Neutrophil (primary cell): ENCODE measurements at regions not wholly inside any gene's neighbourhood (a gene's known extent, or its start where the extent isn't known, plus 50 kb on each side); places are given as distances from the start of the nearest gene placed in this dataset.

Source experiments
- H3K27ac ChIP-seq: fragments of 200-600 bp; sonication (generic); 2 replicates; pipeline ENCODE4 v1.5.1; 2016; ENCODE audit warnings: mild to moderate bottlenecking, moderate library complexity
- H3K27me3 ChIP-seq: fragments of 200-600 bp; sonication (generic); 2 replicates; pipeline ENCODE4 v1.6.0; 2016; ENCODE audit warnings: mild to moderate bottlenecking
- H3K36me3 ChIP-seq: fragments of 200-600 bp; sonication (generic); 2 replicates; pipeline ENCODE4 v1.5.1; 2017
- H3K4me1 ChIP-seq, 2 experiments: fragments of 200-600 bp in 1 of 2; sonication (generic) in 1 of 2; 1 replicate in 1 of 2; 2 replicates in 1 of 2; pipeline versions ENCODE4 v1.5.1 to v1.6.1; 2013 to 2016; ENCODE audit warnings: low read depth in 1 of 2, low read length in 1 of 2, mild to moderate bottlenecking in 1 of 2, moderate library complexity in 1 of 2; ENCODE audit not compliant: control insufficient read depth in 1 of 2, insufficient read depth in 1 of 2
- H3K4me3 ChIP-seq, 2 experiments: fragments of 200-600 bp in 1 of 2; sonication (generic) in 1 of 2; 1 replicate in 1 of 2; 2 replicates in 1 of 2; pipeline ENCODE4 v1.5.1; 2013 to 2016; ENCODE audit warnings: low read depth in 1 of 2, low read length in 1 of 2, mild to moderate bottlenecking in 1 of 2, moderate library complexity in 1 of 2
- H3K9me3 ChIP-seq: fragments of 200-600 bp; sonication (generic); 2 replicates; pipeline ENCODE4 v1.5.1; 2016
- TF ChIP-seq, protein P1 (sequence below): fragments of 200-600 bp; sonication (generic); IDR thresholded peaks from 2 replicates; pipeline ENCODE4 v1.5.1; 2016; ENCODE audit warnings: antibody characterized with exemption

DNA sequence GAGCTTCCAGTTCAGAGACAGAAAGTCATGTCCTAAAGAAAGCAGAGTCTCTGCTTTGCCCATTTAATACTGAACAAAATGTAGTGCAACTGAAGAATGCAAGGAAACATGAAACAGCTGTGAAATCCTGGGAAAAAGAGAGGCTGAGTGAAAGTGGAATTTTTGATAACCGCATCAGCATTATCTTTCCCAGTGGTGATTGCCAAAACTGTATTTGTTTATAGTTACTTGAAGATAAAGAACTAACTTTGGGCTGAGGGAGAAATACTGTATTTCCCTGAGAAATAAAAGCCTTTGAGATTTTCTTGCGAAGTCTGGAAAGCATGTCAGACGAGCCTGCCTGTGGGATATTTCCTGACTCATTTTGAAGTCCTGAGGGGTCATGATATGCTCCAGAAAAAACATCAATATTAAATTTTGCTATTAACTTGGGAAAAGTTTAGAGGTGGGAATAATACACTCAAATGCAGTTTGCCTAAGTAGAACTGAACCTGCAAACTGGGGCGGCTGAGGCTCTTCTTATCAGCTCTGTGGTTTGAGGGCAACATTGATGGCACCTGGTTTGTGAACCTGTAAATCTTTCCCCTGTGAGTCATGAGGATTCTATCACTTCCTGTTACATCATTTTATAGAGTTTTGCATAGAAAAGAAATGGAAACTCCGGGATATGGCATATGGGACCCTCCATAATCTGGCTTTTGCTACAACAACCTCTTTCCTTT, 855.3 kb downstream of the MCTP2 start:
- no peak overlapping the region for H3K27ac ChIP-seq

DNA sequence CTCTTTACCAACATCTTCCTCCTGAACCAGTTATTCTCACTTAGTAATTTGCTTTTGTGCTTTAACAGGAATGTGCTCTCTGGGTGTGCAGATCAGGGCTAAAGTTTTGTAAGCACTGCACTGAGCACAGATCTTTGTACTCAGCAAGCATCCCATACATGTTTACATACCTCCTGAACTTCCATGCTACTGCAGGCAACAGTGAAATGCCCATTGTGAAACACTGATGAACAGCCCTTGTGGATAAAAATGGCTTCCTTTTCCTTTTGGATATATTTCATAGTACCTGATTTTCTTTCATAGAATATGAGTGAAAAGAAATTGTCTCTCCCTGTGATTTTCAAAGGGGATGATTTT, 855.9 kb downstream of the MCTP2 start:
- Histone ChIP-seq H3K27me3 (no peaks in the 10 kb centered on the region), H3K4me3 (no peak overlapping the region), H3K9me3 (no peaks in the 10 kb centered on the region), H3K4me1 (no peaks in the 10 kb centered on the region), H3K36me3 (no peaks in the 10 kb centered on the region), H3K27ac (no peak overlapping the region)
- TF ChIP-seq, protein P1, sequence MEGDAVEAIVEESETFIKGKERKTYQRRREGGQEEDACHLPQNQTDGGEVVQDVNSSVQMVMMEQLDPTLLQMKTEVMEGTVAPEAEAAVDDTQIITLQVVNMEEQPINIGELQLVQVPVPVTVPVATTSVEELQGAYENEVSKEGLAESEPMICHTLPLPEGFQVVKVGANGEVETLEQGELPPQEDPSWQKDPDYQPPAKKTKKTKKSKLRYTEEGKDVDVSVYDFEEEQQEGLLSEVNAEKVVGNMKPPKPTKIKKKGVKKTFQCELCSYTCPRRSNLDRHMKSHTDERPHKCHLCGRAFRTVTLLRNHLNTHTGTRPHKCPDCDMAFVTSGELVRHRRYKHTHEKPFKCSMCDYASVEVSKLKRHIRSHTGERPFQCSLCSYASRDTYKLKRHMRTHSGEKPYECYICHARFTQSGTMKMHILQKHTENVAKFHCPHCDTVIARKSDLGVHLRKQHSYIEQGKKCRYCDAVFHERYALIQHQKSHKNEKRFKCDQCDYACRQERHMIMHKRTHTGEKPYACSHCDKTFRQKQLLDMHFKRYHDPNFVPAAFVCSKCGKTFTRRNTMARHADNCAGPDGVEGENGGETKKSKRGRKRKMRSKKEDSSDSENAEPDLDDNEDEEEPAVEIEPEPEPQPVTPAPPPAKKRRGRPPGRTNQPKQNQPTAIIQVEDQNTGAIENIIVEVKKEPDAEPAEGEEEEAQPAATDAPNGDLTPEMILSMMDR, result no peak

More for the DNA sequence above, 855.3 kb downstream of the MCTP2 start:
- Histone ChIP-seq H3K4me3 (no peak overlapping the region), H3K27me3 (no peaks in the 10 kb centered on the region), H3K36me3 (no peaks in the 10 kb centered on the region), H3K9me3 (no peaks in the 10 kb centered on the region), H3K4me1 (no peaks in the 10 kb centered on the region)
- TF ChIP-seq, protein P1, result no peak

DNA sequence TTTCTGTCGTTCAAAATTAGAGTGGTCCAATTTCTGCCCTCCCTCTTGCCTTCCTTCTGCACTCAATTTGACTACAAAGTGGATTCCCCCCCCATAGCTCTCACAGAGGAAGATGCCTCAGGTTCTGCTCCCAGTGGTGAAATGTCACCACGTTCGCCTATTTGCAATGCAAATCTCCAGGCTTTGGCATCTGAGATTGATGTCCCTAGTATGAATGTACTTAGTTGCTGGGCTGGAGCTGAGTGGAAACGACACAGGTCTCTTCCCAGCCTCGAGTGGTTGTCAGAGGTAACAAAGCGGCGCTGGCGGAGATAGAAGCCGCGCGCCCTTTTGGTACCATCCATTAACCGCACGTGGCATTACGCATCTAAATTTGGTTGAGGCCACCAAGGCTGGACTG, 860.1 kb downstream of the MCTP2 start:
- no peak overlapping the region for H3K27ac ChIP-seq
- TF ChIP-seq, protein P1, result no peak
- H3K27me3 ChIP-seq, result no peaks in the 10 kb centered on the region
- no peaks in the 10 kb centered on the region for H3K36me3 ChIP-seq
- H3K9me3 ChIP-seq, result no peaks in the 10 kb centered on the region
- no peak overlapping the region for H3K4me3 ChIP-seq
- H3K4me1 ChIP-seq, result no peaks in the 10 kb centered on the region

DNA sequence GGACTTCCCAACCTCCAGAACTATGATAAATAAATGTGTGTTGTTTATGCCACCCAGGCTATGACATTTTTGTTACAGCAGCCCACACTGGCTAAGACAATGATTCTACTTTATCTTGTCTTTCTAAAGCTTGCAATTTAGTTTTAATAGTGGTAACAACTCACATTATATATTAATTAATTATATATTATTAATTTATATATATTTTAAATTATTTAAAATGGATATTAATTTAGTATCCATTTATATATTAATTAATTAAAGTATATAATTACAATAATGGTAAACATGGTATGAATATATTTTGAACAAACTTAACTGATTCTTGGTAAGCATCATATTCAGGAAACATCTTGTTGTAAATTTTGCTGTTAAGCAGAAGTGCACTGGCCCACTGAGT, 863.9 kb downstream of the MCTP2 start:
- H3K27me3 ChIP-seq, result no peaks in the 10 kb centered on the region
- TF ChIP-seq, protein P1, result no peak
- H3K4me1 ChIP-seq, result no peaks in the 10 kb centered on the region
- no peak overlapping the region for H3K27ac ChIP-seq
- H3K9me3 ChIP-seq, result no peaks in the 10 kb centered on the region
- no peaks in the 10 kb centered on the region for H3K36me3 ChIP-seq
- no peak overlapping the region for H3K4me3 ChIP-seq

DNA sequence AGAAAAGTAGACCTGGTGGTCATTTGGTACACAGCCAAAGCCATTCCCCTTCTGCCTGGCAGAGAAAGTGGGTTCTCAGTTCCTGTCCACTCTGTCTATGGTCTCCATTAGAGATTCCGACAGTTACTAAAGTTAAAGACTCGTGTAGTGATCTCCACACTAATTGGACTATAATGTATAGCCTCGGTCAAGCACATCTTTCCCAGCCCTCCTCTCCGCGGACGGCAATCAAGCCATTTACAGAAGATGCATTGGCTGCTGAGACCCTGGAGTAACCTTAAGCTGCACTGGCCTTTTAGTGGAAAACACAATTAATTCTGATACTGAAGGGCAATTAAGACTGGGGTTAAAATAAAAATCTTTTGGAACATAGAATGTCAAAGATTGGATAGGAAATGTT, 865.3 kb downstream of the MCTP2 start:
- no peaks in the 10 kb centered on the region for H3K4me1 ChIP-seq
- TF ChIP-seq, protein P1, result no peak
- H3K9me3 ChIP-seq, result no peaks in the 10 kb centered on the region
- no peaks in the 10 kb centered on the region for H3K27me3 ChIP-seq
- H3K27ac ChIP-seq, result no peak overlapping the region
- H3K36me3 ChIP-seq, result no peaks in the 10 kb centered on the region
- H3K4me3 ChIP-seq, result no peak overlapping the region
